ENCODE measurements at regions not wholly inside any gene's neighbourhood (a gene's known extent, or its start where the extent isn't known, plus 50 kb on each side); places are given as distances from the start of the nearest gene placed in this dataset.
A peak's percentile ranks its signal among the peaks of the same experiment; 100 is the strongest.
"Not testable (repeated sequence)": the region's sequence is repeated elsewhere in the genome, so short reads cannot be mapped to it uniquely, and the experiment has no call there.

- no peak for DNase-seq
Observed at GRCh38 chr6:74946961-74947360, 258.9 kb downstream of the COL12A1 start.

- no peak for DNase-seq
Observed at GRCh38 chr6:74942130-74942529, 263.7 kb downstream of the COL12A1 start.

- DNase-seq = no peak
Observed at GRCh38 chr6:74941424-74941823, 264.4 kb downstream of the COL12A1 start.

- DNase-seq = no peak
Observed at GRCh38 chr6:74939721-74940620, 265.9 kb downstream of the COL12A1 start.

- no peak for DNase-seq
Observed at GRCh38 chr6:74939151-74939708, 266.6 kb downstream of the COL12A1 start.

- no peak for DNase-seq
Observed at GRCh38 chr6:74937936-74938335, 267.9 kb downstream of the COL12A1 start.

- DNase-seq = no peak
Observed at GRCh38 chr6:74936886-74937285, 269.0 kb downstream of the COL12A1 start.

- peak in 1 of 2 experiments; percentile 17 for DNase-seq
Observed at GRCh38 chr6:74932232-74932888, 273.5 kb downstream of the COL12A1 start.

- DNase-seq = no peak
Observed at GRCh38 chr6:74931558-74931957, 274.3 kb downstream of the COL12A1 start.

GRCh38 chr6:74928203-74928602 lies 277.6 kb downstream of the COL12A1 start:
- no peak for DNase-seq

- no peak for DNase-seq
Observed at GRCh38 chr6:74927299-74927698, 278.6 kb downstream of the COL12A1 start.

- DNase-seq = no peak
Observed at GRCh38 chr6:74925683-74926082, 280.2 kb downstream of the COL12A1 start.

- no peak for DNase-seq
Observed at GRCh38 chr6:74914888-74915287, 291.0 kb downstream of the COL12A1 start.

- DNase-seq = no peak
Observed at GRCh38 chr6:74912234-74912633, 293.6 kb downstream of the COL12A1 start.

- no peak for DNase-seq
Observed at GRCh38 chr6:74902846-74903245, 303.0 kb downstream of the COL12A1 start.

GRCh38 chr6:74902089-74902488 lies 303.8 kb downstream of the COL12A1 start:
- no peak for DNase-seq

GRCh38 chr6:74901576-74901975 lies 304.3 kb downstream of the COL12A1 start:
- DNase-seq = no peak

GRCh38 chr6:74899416-74899815 lies 306.4 kb downstream of the COL12A1 start:
- no peak for DNase-seq

GRCh38 chr6:74892091-74892490 lies 313.8 kb downstream of the COL12A1 start:
- no peak for DNase-seq

- no peak for DNase-seq
Observed at GRCh38 chr6:74891349-74891831, 314.5 kb downstream of the COL12A1 start.

- no peak for DNase-seq
Observed at GRCh38 chr6:74889635-74890034, 316.2 kb downstream of the COL12A1 start.

- not testable (repeated sequence) for DNase-seq
Observed at GRCh38 chr6:74888741-74889140, 317.1 kb downstream of the COL12A1 start.

GRCh38 chr6:74879976-74880375 lies 325.9 kb downstream of the COL12A1 start:
- DNase-seq = no peak

- no peak for DNase-seq
Observed at GRCh38 chr6:74879234-74879633, 326.6 kb downstream of the COL12A1 start.
